ENCODE measurements at regions not wholly inside any gene's neighbourhood (a gene's known extent, or its start where the extent isn't known, plus 50 kb on each side); places are given as distances from the start of the nearest gene placed in this dataset.
A peak's percentile ranks its signal among the peaks of the same experiment; 100 is the strongest.
"Not testable (repeated sequence)": the region's sequence is repeated elsewhere in the genome, so short reads cannot be mapped to it uniquely, and the experiment has no call there.

DNA sequence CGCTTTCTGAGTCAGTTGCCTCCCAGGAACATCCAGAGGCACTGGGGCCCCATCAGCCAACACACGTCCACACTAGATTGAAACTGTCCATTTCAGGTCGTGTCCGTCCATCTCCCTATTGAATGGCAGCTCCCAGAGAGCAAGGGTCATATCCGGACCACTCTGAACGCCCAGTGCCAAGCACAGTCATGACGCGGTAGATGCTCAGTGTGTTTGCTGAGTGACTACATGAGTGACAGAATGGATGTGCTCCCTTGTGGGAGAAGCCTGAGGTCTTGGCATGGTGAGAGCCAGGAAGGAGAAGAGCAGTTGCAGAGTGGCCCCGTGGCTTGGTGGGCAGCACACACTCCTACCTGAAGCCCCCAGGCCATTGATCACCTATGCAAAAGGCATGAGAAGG, 92.5 kb upstream of the CUX1 start:
- Histone ChIP-seq H3K27me3 (ENCODE audit: control insufficient read depth in 1 of 2, insufficient read depth in 2 of 2, low read length in 2 of 2) (no peaks in the 10 kb centered on the region), H3K27ac (ENCODE audit: low read depth in 2 of 2, low read length in 1 of 2) (no peak overlapping the region), H3K9me3 (ENCODE audit: control insufficient read depth in 2 of 2, insufficient read depth in 1 of 2, low read depth in 1 of 2, low read length in 1 of 2) (no peaks in the 10 kb centered on the region), H3K4me3 (ENCODE audit: low read depth in 1 of 2, low read length in 2 of 2) (no peak overlapping the region), H3K4me1 (ENCODE audit: control insufficient read depth in 2 of 2, insufficient read depth in 2 of 2, low read length in 1 of 2) (no peaks in the 10 kb centered on the region), H3K36me3 (ENCODE audit: control insufficient read depth in 2 of 2, insufficient read depth in 2 of 2, low read length in 1 of 2) (no peaks in the 10 kb centered on the region)
- WGBS, 2 donors: 86 to 90% methylated on average over 9 of the region's 9 CpGs

DNA sequence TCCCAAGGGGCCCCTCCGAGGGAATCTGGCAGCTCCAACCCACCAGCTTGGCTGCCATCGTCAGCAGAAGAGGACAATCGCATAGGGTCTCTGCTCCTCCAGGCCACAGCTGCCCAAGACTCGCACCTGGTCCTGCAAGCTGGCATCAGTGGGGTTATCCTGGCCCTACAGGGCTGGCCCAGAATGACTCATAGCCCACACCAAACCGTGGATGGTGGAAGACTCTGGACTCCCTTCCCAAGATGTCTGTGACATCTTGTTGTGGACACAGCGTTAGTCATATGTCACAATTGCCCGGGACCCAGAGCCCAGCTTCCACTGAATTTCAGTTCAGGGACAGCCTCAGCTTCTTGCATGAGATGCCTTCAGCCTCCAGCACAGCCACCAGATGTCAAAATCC, 91.5 kb upstream of the CUX1 start:
- WGBS, 2 donors: 60 to 63% methylated on average over 7 of the region's 7 CpGs
- no peaks in the 10 kb centered on the region for H3K36me3 ChIP-seq (ENCODE audit: control insufficient read depth in 2 of 2, insufficient read depth in 2 of 2, low read length in 1 of 2)
- no peak overlapping the region for H3K4me3 ChIP-seq (ENCODE audit: low read depth in 1 of 2, low read length in 2 of 2)
- no peaks in the 10 kb centered on the region for H3K9me3 ChIP-seq (ENCODE audit: control insufficient read depth in 2 of 2, insufficient read depth in 1 of 2, low read depth in 1 of 2, low read length in 1 of 2)
- no peaks in the 10 kb centered on the region for H3K4me1 ChIP-seq (ENCODE audit: control insufficient read depth in 2 of 2, insufficient read depth in 2 of 2, low read length in 1 of 2)
- no peak overlapping the region for H3K27ac ChIP-seq (ENCODE audit: low read depth in 2 of 2, low read length in 1 of 2)
- H3K27me3 ChIP-seq (ENCODE audit: control insufficient read depth in 1 of 2, insufficient read depth in 2 of 2, low read length in 2 of 2): no peaks in the 10 kb centered on the region

DNA sequence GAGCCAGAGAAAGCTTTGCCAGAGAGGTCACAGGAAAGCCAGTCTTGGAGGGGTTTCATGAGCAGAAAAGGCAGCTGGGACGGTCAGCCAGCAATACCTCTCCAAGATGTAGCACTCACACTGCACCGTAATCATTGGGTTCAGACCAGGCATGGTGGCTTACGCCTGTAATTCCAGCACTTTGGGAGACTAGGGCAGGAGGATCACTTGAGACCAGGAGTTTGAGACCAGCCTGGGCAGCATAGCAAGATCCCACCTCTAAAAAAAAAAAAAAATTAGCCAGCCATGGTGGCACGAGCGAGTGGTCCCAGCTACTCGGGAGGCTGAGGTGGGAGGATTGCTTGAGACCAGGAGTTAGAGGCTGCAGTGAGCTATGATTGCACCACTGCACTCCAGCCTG, 90.2 kb upstream of the CUX1 start:
- Histone ChIP-seq H3K36me3 (ENCODE audit: control insufficient read depth in 2 of 2, insufficient read depth in 2 of 2, low read length in 1 of 2) (no peaks in the 10 kb centered on the region), H3K4me3 (ENCODE audit: low read depth in 1 of 2, low read length in 2 of 2) (no peak overlapping the region), H3K27ac (ENCODE audit: low read depth in 2 of 2, low read length in 1 of 2) (no peak overlapping the region), H3K9me3 (ENCODE audit: control insufficient read depth in 2 of 2, insufficient read depth in 1 of 2, low read depth in 1 of 2, low read length in 1 of 2) (no peaks in the 10 kb centered on the region), H3K27me3 (ENCODE audit: control insufficient read depth in 1 of 2, insufficient read depth in 2 of 2, low read length in 2 of 2) (no peaks in the 10 kb centered on the region), H3K4me1 (ENCODE audit: control insufficient read depth in 2 of 2, insufficient read depth in 2 of 2, low read length in 1 of 2) (no peaks in the 10 kb centered on the region)
- WGBS, 2 donors: 93 to 95% methylated on average over 6 of the region's 6 CpGs

DNA sequence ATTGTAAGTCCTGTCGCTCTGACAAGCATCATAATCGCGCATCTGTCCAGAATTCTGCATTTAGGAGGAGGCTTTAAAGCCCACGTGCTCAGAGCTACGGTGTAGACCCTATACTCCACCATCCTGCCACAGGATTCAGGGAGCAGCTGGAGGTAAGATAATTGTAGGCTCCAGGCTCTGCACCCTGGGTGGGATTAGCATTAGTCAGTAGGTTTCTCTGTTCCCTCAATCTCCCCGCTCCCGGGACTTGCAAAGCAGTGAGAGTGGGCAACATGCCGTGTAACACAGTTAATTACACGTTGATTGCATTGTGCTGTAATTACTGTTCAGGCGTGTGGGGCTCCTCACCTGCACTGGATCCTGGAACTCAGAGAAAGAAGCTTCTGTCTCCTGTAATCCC, 89.3 kb upstream of the CUX1 start:
- Histone ChIP-seq H3K27ac (ENCODE audit: low read depth in 2 of 2, low read length in 1 of 2) (no peak overlapping the region), H3K36me3 (ENCODE audit: control insufficient read depth in 2 of 2, insufficient read depth in 2 of 2, low read length in 1 of 2) (no peaks in the 10 kb centered on the region), H3K9me3 (ENCODE audit: control insufficient read depth in 2 of 2, insufficient read depth in 1 of 2, low read depth in 1 of 2, low read length in 1 of 2) (no peaks in the 10 kb centered on the region), H3K27me3 (ENCODE audit: control insufficient read depth in 1 of 2, insufficient read depth in 2 of 2, low read length in 2 of 2) (no peaks in the 10 kb centered on the region), H3K4me1 (ENCODE audit: control insufficient read depth in 2 of 2, insufficient read depth in 2 of 2, low read length in 1 of 2) (no peaks in the 10 kb centered on the region), H3K4me3 (ENCODE audit: low read depth in 1 of 2, low read length in 2 of 2) (no peak overlapping the region)
- 77% methylated on average over 10 of the region's 10 CpGs for WGBS, 2 donors

DNA sequence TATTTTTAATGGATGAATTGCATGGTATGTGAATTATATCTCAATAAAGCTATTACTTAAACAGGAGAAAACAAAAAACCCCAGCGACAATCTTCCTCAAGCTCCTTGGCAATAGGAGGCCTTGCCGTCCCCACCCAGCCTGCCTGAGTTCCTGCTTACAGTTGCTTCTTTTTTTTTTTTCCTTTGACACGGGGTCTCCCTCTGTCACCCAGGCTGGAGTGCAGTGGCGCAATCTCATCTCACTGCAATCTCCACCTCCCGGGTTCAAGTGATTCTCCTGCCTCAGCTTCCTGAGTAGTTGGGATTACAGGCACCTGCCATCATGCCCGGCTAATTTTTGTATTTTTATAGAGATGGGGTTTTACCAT, 88.6 kb upstream of the CUX1 start:
- H3K4me1 ChIP-seq (ENCODE audit: control insufficient read depth in 2 of 2, insufficient read depth in 2 of 2, low read length in 1 of 2); H3K4me3 ChIP-seq (ENCODE audit: low read depth in 1 of 2, low read length in 2 of 2); H3K27me3 ChIP-seq (ENCODE audit: control insufficient read depth in 1 of 2, insufficient read depth in 2 of 2, low read length in 2 of 2); H3K9me3 ChIP-seq (ENCODE audit: control insufficient read depth in 2 of 2, insufficient read depth in 1 of 2, low read depth in 1 of 2, low read length in 1 of 2); H3K27ac ChIP-seq (ENCODE audit: low read depth in 2 of 2, low read length in 1 of 2); H3K36me3 ChIP-seq (ENCODE audit: control insufficient read depth in 2 of 2, insufficient read depth in 2 of 2, low read length in 1 of 2): not testable (repeated sequence)
- WGBS, 2 donors: 73 to 74% methylated on average over 6 of the region's 6 CpGs

DNA sequence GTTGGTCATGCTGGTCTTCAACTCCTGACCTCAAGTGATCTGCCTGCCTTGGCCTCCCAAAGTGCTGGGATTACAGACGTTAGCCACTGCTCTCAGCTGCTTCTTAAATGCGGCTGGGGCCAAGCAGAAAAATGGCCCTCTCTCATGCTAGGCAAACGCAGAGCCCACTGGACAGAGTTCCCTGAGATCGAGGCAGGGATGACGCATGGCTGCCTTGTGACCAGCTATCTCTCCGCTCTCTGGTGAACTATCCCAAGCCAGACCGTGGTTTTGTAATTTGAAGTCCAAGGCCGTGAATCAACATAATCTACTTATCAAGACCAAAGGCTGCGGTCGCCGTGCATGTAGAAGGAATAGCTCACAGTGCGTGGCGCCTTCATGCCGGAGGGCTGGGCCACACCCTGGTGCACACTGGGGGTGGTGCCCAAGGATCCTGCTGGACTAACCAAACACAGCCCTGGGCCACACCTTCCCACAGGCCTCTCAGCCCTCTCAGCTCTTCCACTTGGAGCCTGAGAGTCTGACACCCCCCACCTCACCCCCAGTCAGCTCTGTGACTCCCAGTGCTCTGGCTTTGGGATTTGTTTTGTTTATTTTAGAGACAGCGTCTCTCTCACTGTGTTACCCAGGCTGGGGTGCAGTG, 88.1 kb upstream of the CUX1 start:
- Histone ChIP-seq H3K9me3 (ENCODE audit: control insufficient read depth in 2 of 2, insufficient read depth in 1 of 2, low read depth in 1 of 2, low read length in 1 of 2) (no peaks in the 10 kb centered on the region), H3K36me3 (ENCODE audit: control insufficient read depth in 2 of 2, insufficient read depth in 2 of 2, low read length in 1 of 2) (no peaks in the 10 kb centered on the region), H3K4me3 (ENCODE audit: low read depth in 1 of 2, low read length in 2 of 2) (no peak overlapping the region), H3K27ac (ENCODE audit: low read depth in 2 of 2, low read length in 1 of 2) (no peak overlapping the region), H3K4me1 (ENCODE audit: control insufficient read depth in 2 of 2, insufficient read depth in 2 of 2, low read length in 1 of 2) (no peaks in the 10 kb centered on the region), H3K27me3 (ENCODE audit: control insufficient read depth in 1 of 2, insufficient read depth in 2 of 2, low read length in 2 of 2) (no peaks in the 10 kb centered on the region)
- 66 to 71% methylated on average over 15 of the region's 15 CpGs for WGBS, 2 donors

DNA sequence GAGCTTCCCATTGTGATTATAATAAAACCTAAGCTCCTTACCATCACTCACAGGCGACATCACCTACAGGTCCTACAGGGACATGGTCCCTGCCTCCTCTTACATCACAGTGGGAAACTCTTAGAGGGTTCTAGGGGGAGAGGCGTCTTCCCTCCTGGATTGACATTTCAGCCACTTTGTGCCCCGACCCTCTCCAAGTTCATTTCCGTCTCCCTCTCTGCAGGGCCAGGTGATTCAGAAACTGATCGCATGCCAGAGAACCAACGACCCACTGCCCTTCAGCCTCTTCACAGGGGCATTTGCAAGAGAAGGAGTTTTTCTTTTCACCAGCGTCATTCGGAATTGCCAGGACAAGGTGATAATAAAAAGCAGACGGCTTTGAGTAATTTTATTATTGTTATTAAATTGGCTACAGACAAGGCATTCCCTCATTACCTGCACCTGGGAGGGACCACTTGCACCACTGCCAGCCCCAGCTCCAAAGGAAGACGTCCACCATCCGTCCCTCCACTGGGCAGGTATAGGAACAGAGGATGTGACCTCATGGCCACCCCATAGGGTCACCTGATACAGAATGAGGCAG, 85.8 kb upstream of the CUX1 start:
- no peaks in the 10 kb centered on the region for H3K36me3 ChIP-seq (ENCODE audit: control insufficient read depth in 2 of 2, insufficient read depth in 2 of 2, low read length in 1 of 2)
- 75 to 76% methylated on average over 11 of the region's 11 CpGs for WGBS, 2 donors
- no peaks in the 10 kb centered on the region for H3K9me3 ChIP-seq (ENCODE audit: control insufficient read depth in 2 of 2, insufficient read depth in 1 of 2, low read depth in 1 of 2, low read length in 1 of 2)
- H3K27me3 ChIP-seq (ENCODE audit: control insufficient read depth in 1 of 2, insufficient read depth in 2 of 2, low read length in 2 of 2): no peaks in the 10 kb centered on the region
- H3K4me1 ChIP-seq (ENCODE audit: control insufficient read depth in 2 of 2, insufficient read depth in 2 of 2, low read length in 1 of 2): no peaks in the 10 kb centered on the region
- no peak overlapping the region for H3K27ac ChIP-seq (ENCODE audit: low read depth in 2 of 2, low read length in 1 of 2)
- no peak overlapping the region for H3K4me3 ChIP-seq (ENCODE audit: low read depth in 1 of 2, low read length in 2 of 2)

DNA sequence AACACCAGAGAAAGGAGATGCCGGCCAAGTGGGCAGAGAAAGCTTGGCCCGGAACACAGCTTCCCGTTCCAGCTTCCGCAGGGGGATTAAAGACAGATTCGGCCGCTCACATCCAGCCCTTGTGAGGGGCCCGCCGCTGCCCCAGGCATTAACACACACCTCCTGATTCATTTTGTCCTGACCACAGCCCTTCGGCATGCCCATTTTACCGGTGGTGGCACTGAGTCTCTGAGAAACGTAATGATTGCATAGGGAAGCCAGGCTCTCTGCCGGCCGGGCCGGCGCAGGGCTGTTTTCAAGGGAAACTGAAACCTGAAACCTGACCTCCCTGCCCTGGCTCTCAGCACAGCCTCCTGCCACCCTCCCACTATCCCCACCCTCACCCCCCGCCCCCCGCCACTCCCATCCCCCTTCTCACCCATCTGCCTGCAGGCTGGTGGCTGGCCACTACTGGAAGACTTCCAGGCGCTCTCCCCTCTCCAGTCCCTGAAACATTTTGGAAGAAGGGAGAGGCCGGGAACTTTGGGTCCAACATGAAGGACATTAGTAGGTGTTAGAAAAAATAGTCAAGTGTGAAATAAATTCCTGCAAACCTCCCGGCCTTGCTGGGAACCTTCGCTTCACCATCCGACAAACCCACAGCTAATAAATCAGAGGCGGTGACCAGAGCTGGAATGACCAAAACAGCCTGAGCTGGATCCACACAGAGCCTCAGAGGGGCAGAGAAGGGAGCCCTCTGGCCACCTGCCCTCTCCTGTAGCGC, 83.5 kb upstream of the CUX1 start:
- Histone ChIP-seq H3K9me3 (ENCODE audit: control insufficient read depth in 2 of 2, insufficient read depth in 1 of 2, low read depth in 1 of 2, low read length in 1 of 2) (no peaks in the 10 kb centered on the region), H3K36me3 (ENCODE audit: control insufficient read depth in 2 of 2, insufficient read depth in 2 of 2, low read length in 1 of 2) (no peaks in the 10 kb centered on the region), H3K4me1 (ENCODE audit: control insufficient read depth in 2 of 2, insufficient read depth in 2 of 2, low read length in 1 of 2) (no peaks in the 10 kb centered on the region), H3K27ac (ENCODE audit: low read depth in 2 of 2, low read length in 1 of 2) (peak overlapping the region in 1 of 2 donors; percentile 38), H3K4me3 (ENCODE audit: low read depth in 1 of 2, low read length in 2 of 2) (peak overlapping the region; percentile 20 to 25), H3K27me3 (ENCODE audit: control insufficient read depth in 1 of 2, insufficient read depth in 2 of 2, low read length in 2 of 2) (no peaks in the 10 kb centered on the region)
- WGBS, 2 donors: 22 to 26% methylated on average over 23 to 24 of the region's 24 CpGs

DNA sequence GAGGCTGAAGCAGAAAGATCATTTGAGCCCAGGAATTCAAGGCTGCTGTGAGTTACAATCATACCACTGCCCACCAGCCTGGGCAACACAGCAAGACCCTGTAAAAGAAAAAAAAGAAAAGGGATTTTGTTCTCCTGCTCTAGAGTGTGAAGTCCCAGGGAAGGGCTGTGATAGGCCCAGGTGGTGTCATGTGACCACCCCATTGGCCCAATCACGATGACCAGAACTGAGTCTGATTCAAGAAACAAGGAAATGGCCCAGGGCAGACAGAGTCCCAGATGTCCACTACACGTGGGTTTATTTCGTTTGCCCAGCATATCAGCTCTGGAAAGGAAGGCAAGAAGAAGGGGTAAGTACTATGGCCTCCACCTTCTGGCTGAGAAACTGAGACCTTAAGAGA, 81.3 kb upstream of the CUX1 start:
- Histone ChIP-seq H3K36me3 (ENCODE audit: control insufficient read depth in 2 of 2, insufficient read depth in 2 of 2, low read length in 1 of 2) (no peaks in the 10 kb centered on the region), H3K27ac (ENCODE audit: low read depth in 2 of 2, low read length in 1 of 2) (no peak overlapping the region), H3K27me3 (ENCODE audit: control insufficient read depth in 1 of 2, insufficient read depth in 2 of 2, low read length in 2 of 2) (no peaks in the 10 kb centered on the region), H3K4me3 (ENCODE audit: low read depth in 1 of 2, low read length in 2 of 2) (no peak overlapping the region), H3K9me3 (ENCODE audit: control insufficient read depth in 2 of 2, insufficient read depth in 1 of 2, low read depth in 1 of 2, low read length in 1 of 2) (no peaks in the 10 kb centered on the region), H3K4me1 (ENCODE audit: control insufficient read depth in 2 of 2, insufficient read depth in 2 of 2, low read length in 1 of 2) (no peaks in the 10 kb centered on the region)
- 79 to 86% methylated on average over 3 of the region's 3 CpGs for WGBS, 2 donors
